ENCODE measurements at regions not wholly inside any gene's neighbourhood (a gene's known extent, or its start where the extent isn't known, plus 50 kb on each side); places are given as distances from the start of the nearest gene placed in this dataset.

DNA sequence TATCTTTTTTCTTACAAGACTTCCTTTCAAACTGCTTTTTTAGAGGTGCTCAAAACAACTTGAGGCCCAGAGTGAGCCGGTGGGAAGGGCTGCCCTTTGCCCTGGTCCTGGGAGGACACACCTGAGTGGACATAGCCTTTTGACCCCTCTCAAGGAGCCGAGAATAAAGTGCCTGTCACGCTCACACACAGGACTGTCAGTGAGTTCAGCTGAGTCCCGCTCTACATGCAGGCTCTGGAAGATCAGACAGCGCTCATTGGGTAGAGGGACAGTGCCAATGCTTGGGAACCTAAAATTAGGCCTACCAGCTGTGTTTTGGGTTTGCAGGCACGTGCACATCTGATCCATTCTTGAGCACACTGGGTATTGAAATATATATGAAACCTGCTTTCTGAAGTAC, 387.8 kb downstream of the CD83 start:
- DNase-seq (ENCODE audit: low read depth in 4 of 6, low spot score in 6 of 6) = peak in 1 of 6 donors; percentile 44
- peaks cover 2% of the 10 kb centered on the region for H3K4me1 ChIP-seq (ENCODE audit: control insufficient read depth, insufficient read depth, low read length)
- WGBS (ENCODE audit: insufficient coverage) = 81% methylated on average over 5 of the region's 6 CpGs
- H3K27me3 ChIP-seq (ENCODE audit: control insufficient read depth, insufficient read depth, low read length) = peaks cover 2% of the 10 kb centered on the region
- H3K9me3 ChIP-seq (ENCODE audit: control insufficient read depth, insufficient read depth, low read length) = no peaks in the 10 kb centered on the region
- no peak overlapping the region for H3K27ac ChIP-seq (ENCODE audit: low read depth, low read length)
- H3K4me3 ChIP-seq (ENCODE audit: low read depth, low read length) = no peak overlapping the region
- H3K36me3 ChIP-seq (ENCODE audit: control insufficient read depth, insufficient read depth, low read length) = no peaks in the 10 kb centered on the region

DNA sequence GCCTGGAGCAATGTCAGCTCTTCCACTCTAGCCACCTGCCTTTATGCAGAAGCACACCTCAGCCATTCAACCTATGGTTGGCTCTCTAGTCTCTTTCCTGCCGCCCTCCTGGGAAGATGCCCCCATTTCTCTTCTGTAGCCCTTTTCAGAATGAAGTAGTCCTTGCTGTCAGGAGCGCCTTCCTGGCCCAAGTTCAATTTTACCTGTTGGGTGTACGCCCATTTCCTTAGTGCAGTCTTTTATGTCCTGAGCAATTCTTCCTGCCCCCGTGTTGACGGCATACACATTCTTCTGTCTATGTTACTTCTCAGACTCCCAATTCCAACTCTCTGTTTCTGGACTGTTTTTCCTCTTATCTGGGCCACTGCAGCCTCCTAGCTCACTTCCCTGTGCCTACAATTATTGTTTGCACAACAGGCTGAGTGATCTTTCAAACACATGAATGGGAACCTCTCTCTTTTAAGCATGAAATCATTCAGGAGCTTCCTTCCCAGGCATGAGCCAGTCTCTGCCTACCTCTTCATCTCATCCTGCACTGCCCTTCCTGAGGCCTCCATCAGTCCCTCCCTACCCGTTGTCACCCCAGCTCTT, 389.2 kb downstream of the CD83 start:
- H3K4me3 ChIP-seq (ENCODE audit: low read depth, low read length) = no peak overlapping the region
- H3K9me3 ChIP-seq (ENCODE audit: control insufficient read depth, insufficient read depth, low read length) = no peaks in the 10 kb centered on the region
- H3K27ac ChIP-seq (ENCODE audit: low read depth, low read length) = no peak overlapping the region
- 90% methylated on average over 5 of the region's 6 CpGs for WGBS (ENCODE audit: insufficient coverage)
- no peaks in the 10 kb centered on the region for H3K36me3 ChIP-seq (ENCODE audit: control insufficient read depth, insufficient read depth, low read length)
- DNase-seq (ENCODE audit: low read depth in 4 of 6, low spot score in 6 of 6) = no peak
- no peaks in the 10 kb centered on the region for H3K4me1 ChIP-seq (ENCODE audit: control insufficient read depth, insufficient read depth, low read length)
- peaks cover 2% of the 10 kb centered on the region for H3K27me3 ChIP-seq (ENCODE audit: control insufficient read depth, insufficient read depth, low read length)

DNA sequence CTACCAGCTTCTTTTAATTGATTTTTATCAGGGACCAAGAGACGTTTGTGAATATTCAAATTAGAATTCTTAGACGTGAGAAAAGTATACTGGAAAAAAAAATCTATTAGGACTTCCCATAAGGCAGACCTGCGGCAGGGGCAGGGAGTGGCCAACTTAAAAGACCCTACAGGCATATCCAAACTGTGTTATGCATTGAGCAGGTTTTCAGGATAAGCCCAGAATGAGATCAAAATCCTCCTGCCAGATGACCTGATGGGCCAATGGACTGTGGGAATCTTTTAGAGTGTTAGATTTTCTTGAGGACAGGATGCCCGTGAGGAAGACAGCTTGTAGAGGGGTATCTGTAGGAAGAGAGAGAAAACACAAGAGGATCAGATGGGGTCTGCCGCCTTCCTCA, 391.5 kb downstream of the CD83 start:
- Histone ChIP-seq H3K9me3 (ENCODE audit: control insufficient read depth, insufficient read depth, low read length) (no peaks in the 10 kb centered on the region), H3K27me3 (ENCODE audit: control insufficient read depth, insufficient read depth, low read length) (peaks cover 2% of the 10 kb centered on the region), H3K4me3 (ENCODE audit: low read depth, low read length) (no peak overlapping the region), H3K36me3 (ENCODE audit: control insufficient read depth, insufficient read depth, low read length) (no peaks in the 10 kb centered on the region), H3K27ac (ENCODE audit: low read depth, low read length) (no peak overlapping the region), H3K4me1 (ENCODE audit: control insufficient read depth, insufficient read depth, low read length) (no peaks in the 10 kb centered on the region)
- DNase-seq (ENCODE audit: low read depth in 4 of 6, low spot score in 6 of 6) = no peak
- 100% methylated on average over 2 of the region's 5 CpGs for WGBS (ENCODE audit: insufficient coverage)

DNA sequence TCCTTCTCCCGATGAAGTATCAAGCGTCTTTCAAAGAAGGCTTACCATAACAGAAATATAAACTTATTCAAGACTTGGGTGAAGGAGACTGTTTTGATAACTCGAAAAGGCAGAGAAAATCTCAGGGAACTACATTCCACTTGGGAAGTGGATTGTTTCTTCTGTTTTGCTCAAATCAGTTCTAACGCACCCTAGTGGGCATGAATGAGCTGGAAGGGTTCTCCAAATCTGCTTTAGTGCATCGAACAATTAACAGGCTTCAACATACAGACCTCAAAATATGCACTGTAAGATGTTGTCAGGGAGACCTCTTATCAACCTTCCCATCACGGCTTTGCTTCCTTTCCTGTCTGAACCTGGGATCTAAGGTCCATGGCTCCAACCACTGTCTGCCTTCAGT, 392.5 kb downstream of the CD83 start:
- Histone ChIP-seq H3K27ac (ENCODE audit: low read depth, low read length) (no peak overlapping the region), H3K36me3 (ENCODE audit: control insufficient read depth, insufficient read depth, low read length) (no peaks in the 10 kb centered on the region), H3K9me3 (ENCODE audit: control insufficient read depth, insufficient read depth, low read length) (no peaks in the 10 kb centered on the region), H3K4me3 (ENCODE audit: low read depth, low read length) (no peak overlapping the region), H3K27me3 (ENCODE audit: control insufficient read depth, insufficient read depth, low read length) (peaks cover 2% of the 10 kb centered on the region), H3K4me1 (ENCODE audit: control insufficient read depth, insufficient read depth, low read length) (no peaks in the 10 kb centered on the region)
- no peak for DNase-seq (ENCODE audit: low read depth in 4 of 6, low spot score in 6 of 6)
- WGBS (ENCODE audit: insufficient coverage) = 96% methylated on average over 3 of the region's 6 CpGs

DNA sequence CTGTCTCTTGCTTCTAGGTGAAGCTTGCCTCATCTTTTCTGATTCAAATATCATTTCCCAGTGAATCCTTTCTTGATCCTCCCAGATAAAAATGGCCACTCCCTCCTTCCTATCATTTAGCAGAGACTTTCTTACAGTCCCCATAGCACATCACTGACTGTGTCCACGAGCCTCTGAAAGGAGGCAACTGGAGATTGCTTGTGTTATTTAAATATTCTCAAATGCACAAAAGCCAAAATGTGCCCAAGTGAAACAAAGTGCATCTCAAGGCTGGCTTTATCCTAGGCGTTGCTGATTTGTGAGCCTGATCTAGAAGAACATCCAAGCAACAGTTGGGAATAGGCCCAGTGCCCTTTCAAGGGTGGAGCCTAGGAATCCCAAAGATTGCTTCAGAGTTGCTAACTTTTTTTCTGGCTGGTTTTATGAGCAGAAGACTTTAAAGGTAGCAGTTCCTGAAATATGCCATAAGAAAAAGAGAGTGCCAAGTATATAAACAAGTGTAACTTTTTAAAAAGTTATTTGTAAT, 393.6 kb downstream of the CD83 start:
- Histone ChIP-seq H3K4me1 (ENCODE audit: control insufficient read depth, insufficient read depth, low read length) (no peaks in the 10 kb centered on the region), H3K36me3 (ENCODE audit: control insufficient read depth, insufficient read depth, low read length) (no peaks in the 10 kb centered on the region), H3K9me3 (ENCODE audit: control insufficient read depth, insufficient read depth, low read length) (no peaks in the 10 kb centered on the region), H3K27ac (ENCODE audit: low read depth, low read length) (no peak overlapping the region), H3K4me3 (ENCODE audit: low read depth, low read length) (no peak overlapping the region), H3K27me3 (ENCODE audit: control insufficient read depth, insufficient read depth, low read length) (peaks cover under 1% of the 10 kb centered on the region)
- WGBS (ENCODE audit: insufficient coverage) = 73% methylated on average over 1 of the region's 2 CpGs
- DNase-seq (ENCODE audit: low read depth in 4 of 6, low spot score in 6 of 6) = no peak

DNA sequence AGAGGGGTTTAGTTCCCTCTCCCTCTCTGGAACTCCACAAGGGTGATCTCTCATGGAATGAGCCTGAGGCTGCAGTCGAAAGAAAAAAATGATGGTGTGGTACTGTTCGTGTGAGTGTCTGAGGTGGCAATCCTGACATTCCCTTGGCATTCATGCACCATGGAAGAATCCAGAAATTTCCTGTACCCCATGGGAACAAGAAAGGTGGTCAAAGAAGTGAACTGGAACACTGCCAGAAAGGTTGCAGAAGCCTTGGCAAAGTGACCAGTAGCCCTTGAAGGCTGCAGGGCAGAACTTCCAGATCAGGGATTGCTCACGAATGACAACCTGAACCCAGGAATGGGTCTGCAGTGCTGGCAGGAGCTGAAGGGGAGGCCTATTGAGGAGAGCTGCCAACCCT, 394.7 kb downstream of the CD83 start:
- no peaks in the 10 kb centered on the region for H3K36me3 ChIP-seq (ENCODE audit: control insufficient read depth, insufficient read depth, low read length)
- H3K4me1 ChIP-seq (ENCODE audit: control insufficient read depth, insufficient read depth, low read length) = no peaks in the 10 kb centered on the region
- WGBS (ENCODE audit: insufficient coverage) = 100% methylated on average over 2 of the region's 3 CpGs
- H3K9me3 ChIP-seq (ENCODE audit: control insufficient read depth, insufficient read depth, low read length) = no peaks in the 10 kb centered on the region
- no peak overlapping the region for H3K27ac ChIP-seq (ENCODE audit: low read depth, low read length)
- no peaks in the 10 kb centered on the region for H3K27me3 ChIP-seq (ENCODE audit: control insufficient read depth, insufficient read depth, low read length)
- H3K4me3 ChIP-seq (ENCODE audit: low read depth, low read length) = no peak overlapping the region
- DNase-seq (ENCODE audit: low read depth in 4 of 6, low spot score in 6 of 6) = no peak

DNA sequence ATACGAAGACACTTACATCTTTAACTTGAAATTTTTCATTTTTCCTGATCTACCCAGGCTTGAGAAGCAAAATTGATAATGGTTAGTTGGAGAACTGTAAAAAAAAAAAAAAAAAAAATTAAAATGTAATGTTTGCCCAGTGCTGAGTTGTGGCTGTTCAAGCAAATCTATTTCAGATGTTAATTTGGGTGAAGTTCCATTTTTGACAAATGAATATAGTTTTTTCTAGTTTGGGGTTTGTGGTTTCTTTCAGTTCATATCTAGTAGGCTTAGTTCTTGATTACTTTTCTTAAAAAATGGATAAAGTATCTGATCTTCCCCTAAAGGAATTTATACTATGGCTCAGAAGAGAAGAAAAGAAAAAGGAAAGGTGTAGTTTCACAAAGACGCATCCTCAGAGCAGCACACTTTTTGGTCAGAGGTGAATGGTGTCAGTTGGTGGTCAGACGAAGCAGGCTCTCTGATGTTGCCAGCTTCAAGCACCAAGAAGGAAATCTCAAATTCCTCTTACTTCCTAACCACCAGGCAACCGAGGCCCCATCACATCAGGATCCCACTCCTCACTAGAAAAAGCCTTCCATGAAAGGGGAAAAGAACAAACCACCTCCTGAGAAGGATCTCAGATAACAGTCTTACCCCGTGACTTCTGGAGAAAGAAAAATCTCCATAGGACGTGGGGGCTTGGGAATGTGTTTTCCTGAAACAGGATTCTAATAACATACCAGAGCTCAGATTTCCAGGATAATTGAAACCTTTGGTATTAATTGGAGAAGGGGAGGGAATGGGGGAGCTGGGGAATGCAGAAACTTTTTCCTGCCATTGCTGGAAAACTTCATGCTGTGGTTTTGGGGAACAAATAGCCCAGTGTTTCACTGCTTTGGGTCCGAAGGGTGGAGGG, 396.2 kb downstream of the CD83 start:
- no peak for DNase-seq (ENCODE audit: low read depth in 4 of 6, low spot score in 6 of 6)
- H3K4me1 ChIP-seq (ENCODE audit: control insufficient read depth, insufficient read depth, low read length) = no peaks in the 10 kb centered on the region
- H3K4me3 ChIP-seq (ENCODE audit: low read depth, low read length) = no peak overlapping the region
- H3K36me3 ChIP-seq (ENCODE audit: control insufficient read depth, insufficient read depth, low read length) = no peaks in the 10 kb centered on the region
- H3K27me3 ChIP-seq (ENCODE audit: control insufficient read depth, insufficient read depth, low read length) = no peaks in the 10 kb centered on the region
- no peaks in the 10 kb centered on the region for H3K9me3 ChIP-seq (ENCODE audit: control insufficient read depth, insufficient read depth, low read length)
- H3K27ac ChIP-seq (ENCODE audit: low read depth, low read length) = no peak overlapping the region
- 67% methylated on average over 1 of the region's 7 CpGs for WGBS (ENCODE audit: insufficient coverage)

DNA sequence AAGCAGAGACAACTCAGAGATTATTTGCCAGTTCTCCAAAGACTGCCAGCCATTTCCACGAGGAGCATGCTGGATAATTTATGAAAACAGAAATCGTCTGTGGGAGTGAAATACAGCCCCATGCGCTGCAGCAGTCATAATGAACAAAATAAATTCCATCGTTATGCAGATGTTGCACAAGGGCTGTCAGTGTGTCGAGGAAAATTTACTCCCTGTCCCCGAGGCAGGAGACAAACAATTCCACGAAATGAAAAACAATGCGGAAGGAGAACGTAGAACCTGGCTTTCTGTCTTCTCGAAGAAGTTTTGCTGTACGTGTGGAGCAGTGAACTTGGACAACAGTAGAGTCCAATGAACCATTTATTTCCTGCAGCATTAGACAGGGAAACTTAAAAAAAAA, 399.4 kb downstream of the CD83 start:
- no peaks in the 10 kb centered on the region for H3K27me3 ChIP-seq (ENCODE audit: control insufficient read depth, insufficient read depth, low read length)
- no peaks in the 10 kb centered on the region for H3K36me3 ChIP-seq (ENCODE audit: control insufficient read depth, insufficient read depth, low read length)
- no peak overlapping the region for H3K27ac ChIP-seq (ENCODE audit: low read depth, low read length)
- WGBS (ENCODE audit: insufficient coverage) = 59% methylated on average over 8 of the region's 11 CpGs
- DNase-seq (ENCODE audit: low read depth in 4 of 6, low spot score in 6 of 6) = peak in 1 of 6 donors; percentile 78
- H3K4me1 ChIP-seq (ENCODE audit: control insufficient read depth, insufficient read depth, low read length) = no peaks in the 10 kb centered on the region
- H3K9me3 ChIP-seq (ENCODE audit: control insufficient read depth, insufficient read depth, low read length) = no peaks in the 10 kb centered on the region
- no peak overlapping the region for H3K4me3 ChIP-seq (ENCODE audit: low read depth, low read length)

DNA sequence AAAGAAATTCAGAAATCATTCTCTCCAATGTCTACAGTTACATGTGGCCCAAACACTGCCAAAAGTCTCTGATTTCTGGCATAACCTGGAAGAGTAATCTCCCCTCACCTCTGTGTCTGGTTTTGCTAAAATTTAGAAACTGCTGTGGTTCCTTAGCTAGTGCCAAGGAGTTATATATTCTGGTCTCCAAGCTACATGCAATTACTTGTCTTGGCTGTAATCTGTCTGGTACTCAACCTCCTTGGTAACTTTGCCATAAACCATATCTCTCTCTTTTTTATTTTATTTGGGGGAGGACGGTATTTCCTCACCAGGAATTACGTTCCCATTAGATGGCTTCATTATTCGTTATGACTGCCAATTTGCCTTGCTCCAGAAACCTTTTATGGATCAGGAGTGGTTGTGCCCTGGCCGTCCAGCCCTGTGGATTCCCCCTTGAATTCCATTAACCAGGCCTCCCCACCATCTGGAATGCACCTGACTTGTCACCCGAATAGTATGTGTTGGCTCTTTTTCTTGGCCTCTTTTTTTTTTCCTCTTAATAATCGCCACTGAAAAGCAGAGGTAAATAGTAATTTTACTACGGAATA, 400.0 kb downstream of the CD83 start:
- H3K4me3 ChIP-seq (ENCODE audit: low read depth, low read length) = no peak overlapping the region
- no peak overlapping the region for H3K27ac ChIP-seq (ENCODE audit: low read depth, low read length)
- H3K27me3 ChIP-seq (ENCODE audit: control insufficient read depth, insufficient read depth, low read length) = no peaks in the 10 kb centered on the region
- 63% methylated on average over 3 of the region's 7 CpGs for WGBS (ENCODE audit: insufficient coverage)
- no peaks in the 10 kb centered on the region for H3K36me3 ChIP-seq (ENCODE audit: control insufficient read depth, insufficient read depth, low read length)
- no peak for DNase-seq (ENCODE audit: low read depth in 4 of 6, low spot score in 6 of 6)
- no peaks in the 10 kb centered on the region for H3K4me1 ChIP-seq (ENCODE audit: control insufficient read depth, insufficient read depth, low read length)
- no peaks in the 10 kb centered on the region for H3K9me3 ChIP-seq (ENCODE audit: control insufficient read depth, insufficient read depth, low read length)
